HepG2 (cell line): ENCODE measurements at regions not wholly inside any gene's neighbourhood (a gene's known extent, or its start where the extent isn't known, plus 50 kb on each side); places are given as distances from the start of the nearest gene placed in this dataset.

ENCODE experiments used
- ATAC-seq: fragments of 200-7000 bp; cut with Tn5 transposase; 3 replicates; pipeline ENCODE4 v1.9.1; 2020; ENCODE audit warnings: mild to moderate bottlenecking, moderate library complexity
- BruUV-seq: library from RNA; stranded (reverse); fragments of 400-500 nt; replicated peaks from 2 replicates; lab custom pipeline; 2021; lab: Mats Ljungman, UMichigan
- CTCF ChIA-PET: fragments of 300-600 bp; formaldehyde crosslinking; extraction: SDS; loops from one replicate; lab custom pipeline; 2021; ENCODE audit warnings: low total read pairs, inconsistent platforms, low intra/inter-chr PET ratio; lab: Yijun Ruan, JAX
- POLR2A ChIA-PET: fragments of 350-600 bp; sonication (Branson Sonifier 250); formaldehyde crosslinking; loops from one replicate; lab custom pipeline; 2020; ENCODE audit warnings: antibody characterized with exemption, inconsistent platforms; lab: Yijun Ruan, JAX
- DNase-seq: peaks from one replicate; pipeline ENCODE4 v3.0.0-alpha.2; 2015; ENCODE audit warnings: low spot score
- FAIRE-seq: peaks from 3 replicates; lab custom pipeline; 2011; peaks lifted over from hg19 to GRCh38; lab: Jason Lieb, UNC
- H2AFZ ChIP-seq: one replicate; pipeline ENCODE4 v1.6.1; 2011; ENCODE audit warnings: low read length, inconsistent platforms
- H3K27ac ChIP-seq: fragments of 300-600 bp; 3 replicates; pipeline ENCODE4 v1.8.0; 2011; ENCODE audit warnings: mixed run types, mild to moderate bottlenecking, mixed read lengths, low read length, inconsistent platforms; ENCODE audit not compliant: insufficient read depth; ENCODE audit errors: extremely low read length
- H3K27me3 ChIP-seq, 2 experiments: fragments of 200-600 bp in 1 of 2; 2 replicates in 1 of 2; 3 replicates in 1 of 2; pipeline versions ENCODE4 v1.6.0 to v1.8.0; 2011; ENCODE audit warnings: low read length in 2 of 2, mild to moderate bottlenecking in 2 of 2, moderate library complexity in 2 of 2, inconsistent platforms in 1 of 2; ENCODE audit not compliant: insufficient read depth in 2 of 2, control insufficient read depth in 1 of 2
- H3K36me3 ChIP-seq, 2 experiments: fragments of 200-600 bp in 1 of 2; replicated peaks in 1 of 2; 2 replicates in 1 of 2; 3 replicates in 1 of 2; pipeline versions ENCODE4 v1.5.1 to v1.8.0; 2011; ENCODE audit warnings: low read length in 2 of 2, inconsistent platforms in 1 of 2; ENCODE audit not compliant: insufficient read depth in 2 of 2, control insufficient read depth in 1 of 2
- H3K4me1 ChIP-seq: 2 replicates; pipeline ENCODE4 v1.5.1; 2012; ENCODE audit warnings: low read length, inconsistent platforms; ENCODE audit not compliant: insufficient read depth
- H3K4me2 ChIP-seq: 2 replicates; pipeline ENCODE4 v1.6.0; 2011; ENCODE audit warnings: low read depth, low read length, inconsistent platforms
- H3K4me3 ChIP-seq, 3 experiments: fragments of 200-600 bp in 1 of 3; sonication (generic), shearing (Covaris generic) in 1 of 3; replicated peaks in 1 of 3; 2 replicates each; pipeline ENCODE4 v1.5.1; 2011 to 2016; ENCODE audit warnings: low read length in 3 of 3, inconsistent platforms in 2 of 3, low read depth in 2 of 3, mild to moderate bottlenecking in 2 of 3, control low read depth in 1 of 3, mixed read lengths in 1 of 3; ENCODE audit not compliant: insufficient read depth in 1 of 3
- H3K79me2 ChIP-seq: one replicate; pipeline ENCODE4 v1.6.1; 2011; ENCODE audit warnings: low read length, inconsistent platforms; ENCODE audit not compliant: insufficient read depth
- H3K9ac ChIP-seq: 2 replicates; pipeline ENCODE4 v1.6.0; 2011; ENCODE audit warnings: mild to moderate bottlenecking, low read depth, low read length, inconsistent platforms; ENCODE audit not compliant: insufficient read depth
- H3K9me3 ChIP-seq: 2 replicates; pipeline ENCODE4 v1.5.1; 2012; ENCODE audit warnings: mild to moderate bottlenecking, low read length
- H4K20me1 ChIP-seq: 2 replicates; pipeline ENCODE4 v1.6.0; 2011; ENCODE audit warnings: inconsistent platforms, mild to moderate bottlenecking, low read length, moderate library complexity; ENCODE audit not compliant: insufficient read depth
- ADNP ChIP-seq: sonication (generic); formaldehyde crosslinking; IDR thresholded peaks from 2 replicates; pipeline ENCODE4 v1.4.0; 2020; ENCODE audit warnings: missing genetic modification reagents
- CHD4 ChIP-seq: fragments of 200-600 bp; sonication (generic); IDR thresholded peaks from 2 replicates; pipeline ENCODE4 v1.7.0; 2017; ENCODE audit warnings: mild to moderate bottlenecking, low read length, borderline replicate concordance
- FOXK1 ChIP-seq: sonication (generic); formaldehyde crosslinking; IDR thresholded peaks from 2 replicates; pipeline ENCODE4 v1.4.0; 2020; ENCODE audit warnings: low read depth, missing genetic modification reagents, borderline replicate concordance
- GZF1 ChIP-seq: sonication (generic); formaldehyde crosslinking; IDR thresholded peaks from 2 replicates; pipeline ENCODE4 v1.5.1; 2020; ENCODE audit warnings: mild to moderate bottlenecking, missing genetic modification reagents
- KAT7 ChIP-seq: IDR thresholded peaks from 2 replicates; pipeline ENCODE4 v1.6.1; 2018; ENCODE audit warnings: borderline replicate concordance, missing compliant biosample characterization
- PLSCR1 ChIP-seq: sonication (generic); formaldehyde crosslinking; IDR thresholded peaks from 2 replicates; pipeline ENCODE4 v1.5.0; 2020; ENCODE audit warnings: missing genetic modification reagents, mild to moderate bottlenecking, borderline replicate concordance
- RBM39 ChIP-seq: fragments of 200-400 bp; formaldehyde crosslinking; IDR thresholded peaks from one replicate; pipeline ENCODE4 v1.6.1; 2018; ENCODE audit warnings: antibody characterized with exemption, mild to moderate bottlenecking, low read depth, low read length; ENCODE audit not compliant: poor library complexity, severe bottlenecking
- SATB2 ChIP-seq: sonication (generic); formaldehyde crosslinking; IDR thresholded peaks from 2 replicates; pipeline ENCODE4 v1.5.0; 2020; ENCODE audit warnings: missing genetic modification reagents
- THAP11 ChIP-seq: IDR thresholded peaks from 2 replicates; pipeline ENCODE4 v1.6.1; 2016; ENCODE audit warnings: missing biosample characterization, missing genetic modification reagents
- ZBTB7B ChIP-seq: sonication (generic); formaldehyde crosslinking; IDR thresholded peaks from 2 replicates; pipeline ENCODE4 v1.4.0; 2020; ENCODE audit warnings: missing genetic modification reagents
- ZNF224 ChIP-seq: sonication (generic); formaldehyde crosslinking; IDR thresholded peaks from 2 replicates; pipeline ENCODE4 v1.5.0; 2020; ENCODE audit warnings: mild to moderate bottlenecking, missing genetic modification reagents
- ZNF234 ChIP-seq: sonication (generic); formaldehyde crosslinking; conservative IDR thresholded peaks from 2 replicates; pipeline ENCODE4 v1.5.1; 2020; ENCODE audit warnings: mild to moderate bottlenecking, missing genetic modification reagents
- ZNF33A ChIP-seq: sonication (generic); formaldehyde crosslinking; IDR thresholded peaks from 2 replicates; pipeline ENCODE4 v1.5.1; 2020; ENCODE audit warnings: missing genetic modification reagents, mild to moderate bottlenecking, moderate library complexity, borderline replicate concordance
- ZNF34 ChIP-seq: sonication (generic); formaldehyde crosslinking; IDR thresholded peaks from 2 replicates; pipeline ENCODE4 v1.4.0; 2020; ENCODE audit warnings: mild to moderate bottlenecking, missing genetic modification reagents, borderline replicate concordance
- ZNF510 ChIP-seq: sonication (generic); formaldehyde crosslinking; IDR thresholded peaks from 2 replicates; pipeline ENCODE4 v1.4.0; 2020; ENCODE audit warnings: low read depth, mild to moderate bottlenecking, missing genetic modification reagents
- ZNF543 ChIP-seq: sonication (generic); formaldehyde crosslinking; IDR thresholded peaks from 2 replicates; pipeline ENCODE4 v1.4.0; 2020; ENCODE audit warnings: mild to moderate bottlenecking, missing genetic modification reagents
- ZNF572 ChIP-seq: sonication (generic); formaldehyde crosslinking; IDR thresholded peaks from 2 replicates; pipeline ENCODE4 v1.5.1; 2020; ENCODE audit warnings: mild to moderate bottlenecking, missing genetic modification reagents
- ZNF7 ChIP-seq: IDR thresholded peaks from 2 replicates; pipeline ENCODE4 v1.6.1; 2016; ENCODE audit warnings: missing biosample characterization, missing genetic modification reagents
- ZNF737 ChIP-seq: sonication (generic); formaldehyde crosslinking; IDR thresholded peaks from 2 replicates; pipeline ENCODE4 v1.5.0; 2020; ENCODE audit warnings: missing genetic modification reagents, mild to moderate bottlenecking, borderline replicate concordance
- WGBS: methylation state at CpG from one replicate; pipeline ENCODE4 v1.1.6; 2017; ENCODE audit warnings: low lambda C conversion rate; 5-methylcytosine and 5-hydroxymethylcytosine counted together
- in situ Hi-C: cut with HindIII; loops from 2 replicates; pipeline ENCODE4 v1.10.0; 2017; ENCODE audit warnings: low pct_unique_long_range_greater_than_20kb; ENCODE audit not compliant: extremely low pct_ligation_motif_present
- intact Hi-C: fragments of 100-400 bp; cut with micrococcal nuclease; formaldehyde crosslinking; loops from one replicate; pipeline ENCODE4 v1.10.0; 2022; ENCODE audit not compliant: unreplicated experiment

GRCh38 chr1:232112076-232112475 is 485.5 kb downstream of the DISC1 start:
- no peak for ATAC-seq
- H3K79me2 ChIP-seq: no peaks in the 10 kb centered on the region
- H3K27ac ChIP-seq: no peak overlapping the region
- in situ Hi-C loops: no loop called here
- TF ChIP-seq ZNF33A (CRISPR knock-in tag) (no peak), GZF1 (no peak), SATB2 (CRISPR knock-in tag) (no peak), KAT7 (no peak), ZNF34 (no peak)
- no peak overlapping the region for H3K4me3 ChIP-seq
- intact Hi-C loops: no loop called here
- no peaks in the 10 kb centered on the region; a peak in 1 of 5 replicates for H3K27me3 ChIP-seq
- DNase-seq: no peak
- no peak overlapping the region for H2AFZ ChIP-seq
- H3K4me1 ChIP-seq: no peaks in the 10 kb centered on the region
- CTCF ChIA-PET: no interaction called here
- no peak for FAIRE-seq
- H3K9me3 ChIP-seq: no peaks in the 10 kb centered on the region
- H3K9ac ChIP-seq: no peak overlapping the region
- H3K4me2 ChIP-seq: no peak overlapping the region
- no peaks in the 10 kb centered on the region for H4K20me1 ChIP-seq
- BruUV-seq: no TSS peak
- POLR2A ChIA-PET: no interaction called here
- no peaks in the 10 kb centered on the region for H3K36me3 ChIP-seq

GRCh38 chr1:232111611-232112010 is 485.0 kb downstream of the DISC1 start:
- in situ Hi-C loops (no loop called here), intact Hi-C loops (no loop called here)
- Histone ChIP-seq H3K9ac (no peak overlapping the region), H3K4me2 (no peak overlapping the region), H3K9me3 (no peaks in the 10 kb centered on the region), H2AFZ (no peak overlapping the region), H3K27ac (no peak overlapping the region)
- no TSS peak for BruUV-seq
- WGBS: under 1% methylated on average over 3 of the region's 3 CpGs
- TF ChIP-seq PLSCR1 (CRISPR knock-in tag) (no peak), ZNF234 (no peak), ZNF510 (CRISPR knock-in tag) (no peak), ZNF737 (CRISPR knock-in tag) (no peak), THAP11 (no peak), ZBTB7B (CRISPR knock-in tag) (no peak), CHD4 (no peak), ZNF7 (no peak), ZNF543 (CRISPR knock-in tag) (no peak), ZNF224 (CRISPR knock-in tag) (no peak), ADNP (CRISPR knock-in tag) (no peak), RBM39 (no peak), ZNF572 (CRISPR knock-in tag) (no peak), FOXK1 (CRISPR knock-in tag) (no peak)
- TF ChIP-seq, all 625 proteins: peak for 0
- H3K27me3 ChIP-seq: no peaks in the 10 kb centered on the region; a peak in 1 of 5 replicates
- H3K4me3 ChIP-seq: no peak overlapping the region
- no peaks in the 10 kb centered on the region for H3K36me3 ChIP-seq
- FAIRE-seq: no peak
- ChIA-PET POLR2A (no interaction called here), CTCF (no interaction called here)
- no peak for DNase-seq
- no peaks in the 10 kb centered on the region for H3K4me1 ChIP-seq
- no peaks in the 10 kb centered on the region for H3K79me2 ChIP-seq
- no peak for ATAC-seq
- no peaks in the 10 kb centered on the region for H4K20me1 ChIP-seq
